HL-60 (cell line): ENCODE measurements at regions not wholly inside any gene's neighbourhood (a gene's known extent, or its start where the extent isn't known, plus 50 kb on each side); places are given as distances from the start of the nearest gene placed in this dataset.

Experiments used
- DNase-seq, 2 experiments: peaks; one replicate each; pipeline ENCODE4 v3.0.0-alpha.2; 2010 to 2020; ENCODE audit warnings: low read depth in 1 of 2, low spot score in 1 of 2
- H3K27ac ChIP-seq: fragments of 250-450 bp; sonication (Bioruptor Pico); replicated peaks from 2 replicates; pipeline ENCODE4 v1.5.1; 2020; ENCODE audit warnings: mild to moderate bottlenecking, moderate library complexity
- H3K27me3 ChIP-seq: fragments of 250-450 bp; sonication (Bioruptor Pico); 2 replicates; pipeline ENCODE4 v1.5.1; 2021; ENCODE audit warnings: mild to moderate bottlenecking, moderate library complexity; ENCODE audit not compliant: insufficient read depth, poor library complexity, severe bottlenecking
- H3K4me3 ChIP-seq: replicated peaks from 2 replicates; pipeline ENCODE4 v1.5.1; 2011; ENCODE audit warnings: mild to moderate bottlenecking, control low read depth, low read length; ENCODE audit not compliant: insufficient read depth
- GABPA ChIP-seq: IDR thresholded peaks from 2 replicates; pipeline ENCODE4 v1.6.1; 2012; ENCODE audit warnings: low read depth
- POLR2AphosphoS5 ChIP-seq: IDR thresholded peaks from 2 replicates; pipeline ENCODE4 v1.6.1; 2012; ENCODE audit warnings: low read depth
- SPI1 ChIP-seq: IDR thresholded peaks from 2 replicates; pipeline ENCODE4 v1.6.1; 2012; ENCODE audit warnings: low read depth, mild to moderate bottlenecking, borderline replicate concordance
- TF ChIP-seq, protein P1 (sequence below): IDR thresholded peaks from one replicate; pipeline ENCODE4 v1.5.1; 2011; ENCODE audit warnings: low read length, control low read depth, inconsistent platforms; ENCODE audit not compliant: insufficient read depth
- TF ChIP-seq, protein P2 (sequence below): IDR thresholded peaks from 2 replicates; pipeline ENCODE4 v1.6.1; 2012; ENCODE audit warnings: low read depth; ENCODE audit not compliant: insufficient replicate concordance

DNA sequence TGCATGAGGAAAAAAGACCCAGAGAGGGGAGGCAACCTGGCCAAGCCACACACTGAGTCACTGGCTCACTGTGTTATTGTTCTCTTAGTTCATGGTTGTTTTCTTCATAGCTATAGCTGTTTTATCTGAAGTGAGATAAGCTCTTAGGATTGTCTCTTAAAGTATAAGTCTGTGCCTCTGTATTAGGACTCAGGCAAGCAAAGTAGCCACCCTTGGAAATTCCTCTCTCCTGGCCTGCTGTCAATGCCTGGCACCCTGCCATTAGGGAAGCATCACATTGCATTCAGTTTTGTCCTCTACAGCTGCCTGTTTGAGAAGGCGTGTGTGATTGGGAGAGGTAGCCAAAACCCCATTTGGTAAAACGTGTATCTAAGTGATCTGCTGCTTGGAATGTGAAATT is 147.4 kb upstream of the GLRA1 start:
- H3K27ac ChIP-seq: no peak overlapping the region
- H3K4me3 ChIP-seq: no peak overlapping the region
- no peaks in the 10 kb centered on the region for H3K27me3 ChIP-seq
- TF ChIP-seq SPI1 (no peak), GABPA (no peak), POLR2AphosphoS5 (no peak)
- TF ChIP-seq, protein P1, sequence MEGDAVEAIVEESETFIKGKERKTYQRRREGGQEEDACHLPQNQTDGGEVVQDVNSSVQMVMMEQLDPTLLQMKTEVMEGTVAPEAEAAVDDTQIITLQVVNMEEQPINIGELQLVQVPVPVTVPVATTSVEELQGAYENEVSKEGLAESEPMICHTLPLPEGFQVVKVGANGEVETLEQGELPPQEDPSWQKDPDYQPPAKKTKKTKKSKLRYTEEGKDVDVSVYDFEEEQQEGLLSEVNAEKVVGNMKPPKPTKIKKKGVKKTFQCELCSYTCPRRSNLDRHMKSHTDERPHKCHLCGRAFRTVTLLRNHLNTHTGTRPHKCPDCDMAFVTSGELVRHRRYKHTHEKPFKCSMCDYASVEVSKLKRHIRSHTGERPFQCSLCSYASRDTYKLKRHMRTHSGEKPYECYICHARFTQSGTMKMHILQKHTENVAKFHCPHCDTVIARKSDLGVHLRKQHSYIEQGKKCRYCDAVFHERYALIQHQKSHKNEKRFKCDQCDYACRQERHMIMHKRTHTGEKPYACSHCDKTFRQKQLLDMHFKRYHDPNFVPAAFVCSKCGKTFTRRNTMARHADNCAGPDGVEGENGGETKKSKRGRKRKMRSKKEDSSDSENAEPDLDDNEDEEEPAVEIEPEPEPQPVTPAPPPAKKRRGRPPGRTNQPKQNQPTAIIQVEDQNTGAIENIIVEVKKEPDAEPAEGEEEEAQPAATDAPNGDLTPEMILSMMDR: no peak
- TF ChIP-seq, protein P2, sequence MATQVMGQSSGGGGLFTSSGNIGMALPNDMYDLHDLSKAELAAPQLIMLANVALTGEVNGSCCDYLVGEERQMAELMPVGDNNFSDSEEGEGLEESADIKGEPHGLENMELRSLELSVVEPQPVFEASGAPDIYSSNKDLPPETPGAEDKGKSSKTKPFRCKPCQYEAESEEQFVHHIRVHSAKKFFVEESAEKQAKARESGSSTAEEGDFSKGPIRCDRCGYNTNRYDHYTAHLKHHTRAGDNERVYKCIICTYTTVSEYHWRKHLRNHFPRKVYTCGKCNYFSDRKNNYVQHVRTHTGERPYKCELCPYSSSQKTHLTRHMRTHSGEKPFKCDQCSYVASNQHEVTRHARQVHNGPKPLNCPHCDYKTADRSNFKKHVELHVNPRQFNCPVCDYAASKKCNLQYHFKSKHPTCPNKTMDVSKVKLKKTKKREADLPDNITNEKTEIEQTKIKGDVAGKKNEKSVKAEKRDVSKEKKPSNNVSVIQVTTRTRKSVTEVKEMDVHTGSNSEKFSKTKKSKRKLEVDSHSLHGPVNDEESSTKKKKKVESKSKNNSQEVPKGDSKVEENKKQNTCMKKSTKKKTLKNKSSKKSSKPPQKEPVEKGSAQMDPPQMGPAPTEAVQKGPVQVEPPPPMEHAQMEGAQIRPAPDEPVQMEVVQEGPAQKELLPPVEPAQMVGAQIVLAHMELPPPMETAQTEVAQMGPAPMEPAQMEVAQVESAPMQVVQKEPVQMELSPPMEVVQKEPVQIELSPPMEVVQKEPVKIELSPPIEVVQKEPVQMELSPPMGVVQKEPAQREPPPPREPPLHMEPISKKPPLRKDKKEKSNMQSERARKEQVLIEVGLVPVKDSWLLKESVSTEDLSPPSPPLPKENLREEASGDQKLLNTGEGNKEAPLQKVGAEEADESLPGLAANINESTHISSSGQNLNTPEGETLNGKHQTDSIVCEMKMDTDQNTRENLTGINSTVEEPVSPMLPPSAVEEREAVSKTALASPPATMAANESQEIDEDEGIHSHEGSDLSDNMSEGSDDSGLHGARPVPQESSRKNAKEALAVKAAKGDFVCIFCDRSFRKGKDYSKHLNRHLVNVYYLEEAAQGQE: no peak
- DNase-seq: no peak

- DNase-seq: no peak
- Histone ChIP-seq H3K27ac (no peak overlapping the region), H3K27me3 (no peaks in the 10 kb centered on the region), H3K4me3 (no peak overlapping the region)
- TF ChIP-seq, protein P1: no peak
- TF ChIP-seq POLR2AphosphoS5: no peak
- TF ChIP-seq SPI1: no peak
- no peak for TF ChIP-seq GABPA
Observed at GRCh38 chr5:152070591-152070990, 145.9 kb upstream of the GLRA1 start.

- Histone ChIP-seq H3K27me3 (no peaks in the 10 kb centered on the region), H3K27ac (no peak overlapping the region), H3K4me3 (no peak overlapping the region)
- DNase-seq: no peak
- TF ChIP-seq, protein P1: no peak
- TF ChIP-seq POLR2AphosphoS5: no peak
Observed at GRCh38 chr5:152066784-152067183, 142.1 kb upstream of the GLRA1 start.

DNA sequence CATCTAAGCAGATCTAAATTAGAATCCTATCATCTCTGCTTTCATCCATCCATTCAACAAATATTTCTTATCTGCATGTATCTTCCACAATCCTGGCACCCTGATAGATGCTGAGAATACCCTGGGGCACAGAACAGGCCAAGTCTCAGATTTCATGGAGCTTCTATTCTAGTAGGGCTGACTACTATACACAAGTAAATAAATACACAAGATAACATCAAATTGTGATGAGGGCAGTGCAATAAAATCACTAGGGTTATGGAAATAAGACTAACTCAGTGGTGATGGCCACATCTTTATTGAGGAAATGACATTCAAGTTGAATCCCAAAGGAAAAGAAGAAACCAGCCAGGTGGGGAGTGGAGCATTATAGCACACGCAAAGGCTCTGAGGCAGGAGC is 138.4 kb upstream of the GLRA1 start:
- TF ChIP-seq, protein P1: no peak
- no peak for TF ChIP-seq SPI1
- TF ChIP-seq, protein P2: no peak
- TF ChIP-seq POLR2AphosphoS5: no peak
- no peak for TF ChIP-seq GABPA
- no peak overlapping the region for H3K27ac ChIP-seq
- no peak overlapping the region for H3K4me3 ChIP-seq
- DNase-seq: no peak
- no peaks in the 10 kb centered on the region for H3K27me3 ChIP-seq
